Spleen (tissue), 7 donors: ENCODE measurements at regions not wholly inside any gene's neighbourhood (a gene's known extent, or its start where the extent isn't known, plus 50 kb on each side); places are given as distances from the start of the nearest gene placed in this dataset.

Source experiments
- POLR2AphosphoS5 ChIP-seq, 3 donors: sonication (generic); formaldehyde crosslinking; IDR thresholded peaks; one replicate each; pipeline ENCODE4 v1.5.1; 2017; ENCODE audit warnings: antibody characterized with exemption in 3 of 3
- TF ChIP-seq, protein P1 (sequence below), 11 experiments: fragments of 200-600 bp in 7 of 11; fragments of 450-650 bp in 4 of 11; sonication (generic) in 4 of 11; IDR thresholded peaks in 8 of 11; conservative IDR thresholded peaks in 3 of 11; 1 replicate in 7 of 11; 2 replicates in 4 of 11; pipeline versions ENCODE4 v1.4.0 to v1.8.0; 2016 to 2021; ENCODE audit warnings: antibody characterized with exemption in 11 of 11, inconsistent platforms in 4 of 11, mild to moderate bottlenecking in 1 of 11
- donor health status: DM: no; HTN: no; CAD: no; lungs with moderate emphysema.
- donor health status: DM: no; HTN: no; CAD: no.
- donor health status: DM: no; HTN: no; CAD: no.

GRCh38 chr1:238029126-238029525 is 138.4 kb upstream of the ZP4 start:
- TF ChIP-seq, protein P1, sequence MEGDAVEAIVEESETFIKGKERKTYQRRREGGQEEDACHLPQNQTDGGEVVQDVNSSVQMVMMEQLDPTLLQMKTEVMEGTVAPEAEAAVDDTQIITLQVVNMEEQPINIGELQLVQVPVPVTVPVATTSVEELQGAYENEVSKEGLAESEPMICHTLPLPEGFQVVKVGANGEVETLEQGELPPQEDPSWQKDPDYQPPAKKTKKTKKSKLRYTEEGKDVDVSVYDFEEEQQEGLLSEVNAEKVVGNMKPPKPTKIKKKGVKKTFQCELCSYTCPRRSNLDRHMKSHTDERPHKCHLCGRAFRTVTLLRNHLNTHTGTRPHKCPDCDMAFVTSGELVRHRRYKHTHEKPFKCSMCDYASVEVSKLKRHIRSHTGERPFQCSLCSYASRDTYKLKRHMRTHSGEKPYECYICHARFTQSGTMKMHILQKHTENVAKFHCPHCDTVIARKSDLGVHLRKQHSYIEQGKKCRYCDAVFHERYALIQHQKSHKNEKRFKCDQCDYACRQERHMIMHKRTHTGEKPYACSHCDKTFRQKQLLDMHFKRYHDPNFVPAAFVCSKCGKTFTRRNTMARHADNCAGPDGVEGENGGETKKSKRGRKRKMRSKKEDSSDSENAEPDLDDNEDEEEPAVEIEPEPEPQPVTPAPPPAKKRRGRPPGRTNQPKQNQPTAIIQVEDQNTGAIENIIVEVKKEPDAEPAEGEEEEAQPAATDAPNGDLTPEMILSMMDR (IDR thresholded peaks at IDR 0.05 in 8 of 11, conservative IDR thresholded peaks at IDR 0.05 in 3 of 11) = no peak
- no peak for TF ChIP-seq POLR2AphosphoS5 (IDR thresholded peaks at IDR 0.05)
